ENCODE measurements at regions not wholly inside any gene's neighbourhood (a gene's known extent, or its start where the extent isn't known, plus 50 kb on each side); places are given as distances from the start of the nearest gene placed in this dataset.
A peak's percentile ranks its signal among the peaks of the same experiment; 100 is the strongest.

- Histone ChIP-seq H3K4me1 (ENCODE audit: control insufficient read depth in 1 of 2, low read depth in 2 of 2) (peaks cover 9 to 29% of the 10 kb centered on the region in 2 donors), H3K36me3 (no peaks in the 10 kb centered on the region), H3K9me3 (no peaks in the 10 kb centered on the region), H3K27ac (no peak overlapping the region), H3K4me3 (no peak overlapping the region), H3K27me3 (replicated peaks; ENCODE audit: insufficient read depth) (no peaks in the 10 kb centered on the region)
- no peak for TF ChIP-seq CTCF (IDR thresholded peaks at IDR 0.05)
- no peak for ATAC-seq (ENCODE audit: insufficient number of reproducible peaks, low FRiP score, low read depth)
- DNase-seq (ENCODE audit: low spot score): no peak
These were observed 76.2 kb downstream of the ZNF22 start for GRCh38 chr10:45076891-45077290.

- Histone ChIP-seq H3K9me3 (no peaks in the 10 kb centered on the region), H3K4me1 (ENCODE audit: control insufficient read depth in 1 of 2, low read depth in 2 of 2) (peaks cover 9 to 28% of the 10 kb centered on the region in 2 donors), H3K4me3 (no peak overlapping the region), H3K27me3 (replicated peaks; ENCODE audit: insufficient read depth) (no peaks in the 10 kb centered on the region), H3K27ac (no peak overlapping the region), H3K36me3 (no peaks in the 10 kb centered on the region)
- ATAC-seq (ENCODE audit: insufficient number of reproducible peaks, low FRiP score, low read depth): no peak
- no peak for DNase-seq (ENCODE audit: low spot score)
- peak; percentile 34 for TF ChIP-seq CTCF (IDR thresholded peaks at IDR 0.05)
These were observed 79.6 kb downstream of the ZNF22 start for GRCh38 chr10:45080331-45080730.

GRCh38 chr10:45082176-45082575 lies 81.5 kb downstream of the ZNF22 start:
- Histone ChIP-seq H3K4me3 (no peak overlapping the region), H3K27me3 (replicated peaks; ENCODE audit: insufficient read depth) (no peaks in the 10 kb centered on the region), H3K4me1 (ENCODE audit: control insufficient read depth in 1 of 2, low read depth in 2 of 2) (peaks cover 9% of the 10 kb centered on the region in 2 donors), H3K9me3 (peaks cover 5% of the 10 kb centered on the region), H3K27ac (no peak overlapping the region), H3K36me3 (no peaks in the 10 kb centered on the region)
- DNase-seq (ENCODE audit: low spot score) (no peak), ATAC-seq (ENCODE audit: insufficient number of reproducible peaks, low FRiP score, low read depth) (no peak)
- no peak for TF ChIP-seq CTCF (IDR thresholded peaks at IDR 0.05)

GRCh38 chr10:45091968-45092367 lies 91.2 kb downstream of the ZNF22 start:
- H3K27ac ChIP-seq: no peak overlapping the region
- no peaks in the 10 kb centered on the region for H3K27me3 ChIP-seq (replicated peaks; ENCODE audit: insufficient read depth)
- H3K4me3 ChIP-seq: no peak overlapping the region
- no peaks in the 10 kb centered on the region for H3K36me3 ChIP-seq
- ATAC-seq (ENCODE audit: insufficient number of reproducible peaks, low FRiP score, low read depth) (no peak), DNase-seq (ENCODE audit: low spot score) (no peak)
- H3K4me1 ChIP-seq (ENCODE audit: control insufficient read depth in 1 of 2, low read depth in 2 of 2): peaks cover 0 to 6% of the 10 kb centered on the region in 2 donors
- no peaks in the 10 kb centered on the region for H3K9me3 ChIP-seq
- no peak for TF ChIP-seq CTCF (IDR thresholded peaks at IDR 0.05)

- TF ChIP-seq CTCF (IDR thresholded peaks at IDR 0.05): no peak
- ATAC-seq (ENCODE audit: insufficient number of reproducible peaks, low FRiP score, low read depth) (no peak), DNase-seq (ENCODE audit: low spot score) (no peak)
- H3K4me1 ChIP-seq (ENCODE audit: control insufficient read depth in 1 of 2, low read depth in 2 of 2): peaks cover 0 to 6% of the 10 kb centered on the region in 2 donors
- no peak overlapping the region for H3K27ac ChIP-seq
- H3K36me3 ChIP-seq: no peaks in the 10 kb centered on the region
- H3K4me3 ChIP-seq: no peak overlapping the region
- no peaks in the 10 kb centered on the region for H3K9me3 ChIP-seq
- H3K27me3 ChIP-seq (replicated peaks; ENCODE audit: insufficient read depth): no peaks in the 10 kb centered on the region
These were observed 93.2 kb downstream of the ZNF22 start for GRCh38 chr10:45093945-45094344.
